ENCODE measurements at regions not wholly inside any gene's neighbourhood (a gene's known extent, or its start where the extent isn't known, plus 50 kb on each side); places are given as distances from the start of the nearest gene placed in this dataset.

DNA sequence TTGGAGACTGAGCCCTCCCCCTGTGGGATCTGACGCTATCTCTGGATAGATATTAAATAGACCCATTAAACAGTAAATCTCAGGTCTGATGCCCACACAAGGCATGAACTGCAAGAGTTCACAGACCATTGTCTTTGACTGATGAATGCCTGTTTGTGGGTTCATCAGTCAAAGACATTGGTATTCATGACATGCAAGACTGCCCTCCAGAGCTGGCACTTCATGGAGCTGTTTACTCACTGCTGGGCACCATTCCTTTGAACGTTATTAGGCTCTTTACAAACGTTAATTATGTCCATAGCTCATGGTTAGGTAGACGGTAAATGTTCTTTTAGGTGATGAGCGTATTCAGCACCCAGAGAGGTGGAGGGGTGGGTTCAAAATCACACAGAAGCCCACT is 111.8 kb upstream of the PABPC3 start:
- no peak for TF ChIP-seq ZNF565 (CRISPR knock-in tag; conservative IDR thresholded peaks at IDR 0.05; ENCODE audit: low read depth)
- TF ChIP-seq, protein P1, sequence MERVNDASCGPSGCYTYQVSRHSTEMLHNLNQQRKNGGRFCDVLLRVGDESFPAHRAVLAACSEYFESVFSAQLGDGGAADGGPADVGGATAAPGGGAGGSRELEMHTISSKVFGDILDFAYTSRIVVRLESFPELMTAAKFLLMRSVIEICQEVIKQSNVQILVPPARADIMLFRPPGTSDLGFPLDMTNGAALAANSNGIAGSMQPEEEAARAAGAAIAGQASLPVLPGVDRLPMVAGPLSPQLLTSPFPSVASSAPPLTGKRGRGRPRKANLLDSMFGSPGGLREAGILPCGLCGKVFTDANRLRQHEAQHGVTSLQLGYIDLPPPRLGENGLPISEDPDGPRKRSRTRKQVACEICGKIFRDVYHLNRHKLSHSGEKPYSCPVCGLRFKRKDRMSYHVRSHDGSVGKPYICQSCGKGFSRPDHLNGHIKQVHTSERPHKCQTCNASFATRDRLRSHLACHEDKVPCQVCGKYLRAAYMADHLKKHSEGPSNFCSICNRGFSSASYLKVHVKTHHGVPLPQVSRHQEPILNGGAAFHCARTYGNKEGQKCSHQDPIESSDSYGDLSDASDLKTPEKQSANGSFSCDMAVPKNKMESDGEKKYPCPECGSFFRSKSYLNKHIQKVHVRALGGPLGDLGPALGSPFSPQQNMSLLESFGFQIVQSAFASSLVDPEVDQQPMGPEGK (CRISPR knock-in tag; IDR thresholded peaks at IDR 0.05; ENCODE audit: borderline replicate concordance) = no peak
- TF ChIP-seq BACH2 (CRISPR knock-in tag; IDR thresholded peaks at IDR 0.05; ENCODE audit: borderline replicate concordance) = no peak
- no peak for TF ChIP-seq ARNTL (CRISPR knock-in tag; IDR thresholded peaks at IDR 0.05; ENCODE audit: borderline replicate concordance, low read depth)
- TF ChIP-seq ZFP30 (CRISPR knock-in tag; IDR thresholded peaks at IDR 0.05) = no peak

Measured in SK-N-SH treated with all-trans-retinoic acid at 6 μM for 48 hours (cell line).